ENCODE measurements at regions not wholly inside any gene's neighbourhood (a gene's known extent, or its start where the extent isn't known, plus 50 kb on each side); places are given as distances from the start of the nearest gene placed in this dataset.

GRCh38 chr6:43922426-43923375 is 152.7 kb downstream of the VEGFA start:
- CTCF ChIA-PET, result no interaction called here
- Histone ChIP-seq H3K4me2 (ENCODE audit: insufficient read depth, low read length) (no peak overlapping the region), H2AFZ (ENCODE audit: low read depth, low read length) (no peak overlapping the region), H3K9me3 (replicated peaks; ENCODE audit: control insufficient read depth, insufficient read depth, low read length) (no peaks in the 10 kb centered on the region), H3K4me1 (ENCODE audit: control insufficient read depth, extremely low read depth, insufficient read depth, low read length) (peaks cover 2% of the 10 kb centered on the region), H3K9ac (replicated peaks; ENCODE audit: extremely low read depth, insufficient read depth, low read length) (no peak overlapping the region), H3K36me3 (ENCODE audit: control insufficient read depth in 2 of 2, extremely low read depth in 1 of 2, insufficient read depth in 2 of 2, low read length in 2 of 2) (no peaks in the 10 kb centered on the region), H3K27ac (ENCODE audit: insufficient read depth, low read depth, low read length) (no peak overlapping the region), H3K79me2 (ENCODE audit: control insufficient read depth, insufficient read depth, low read length) (no peaks in the 10 kb centered on the region), H4K20me1 (replicated peaks; ENCODE audit: control insufficient read depth, extremely low read depth, insufficient read depth, low read length) (no peaks in the 10 kb centered on the region), H3K27me3 (ENCODE audit: control insufficient read depth in 2 of 2, insufficient read depth in 2 of 2, low read length in 2 of 2) (no peaks in the 10 kb centered on the region), H3K4me3 (replicated peaks in 1 of 3; ENCODE audit: insufficient read depth in 1 of 3, low read depth in 1 of 3, low read length in 3 of 3) (no peak overlapping the region), H3K9me1 (replicated peaks; ENCODE audit: control insufficient read depth, extremely low read depth, insufficient read depth, low read length) (no peaks in the 10 kb centered on the region)
- intact Hi-C loops (cut with micrococcal nuclease) (no loop called here), dilution Hi-C loops (cut with MboI; ENCODE audit: extremely low pct_ligation_motif_present, low sequenced_read_pairs) (no loop called here)
- POLR2A ChIA-PET, result no interaction called here
- TF ChIP-seq FOS (IDR thresholded peaks at IDR 0.05; ENCODE audit: borderline replicate concordance, insufficient read depth, low read length) (no peak), EZH2 (IDR thresholded peaks at IDR 0.05; ENCODE audit: borderline replicate concordance, low read depth, low read length, severe bottlenecking) (no peak), POLR2AphosphoS5 (IDR thresholded peaks at IDR 0.05; ENCODE audit: insufficient read depth, low read depth, low read length) (no peak), CTCF (IDR thresholded peaks at IDR 0.05; ENCODE audit: extremely low read depth in 1 of 2, insufficient read depth in 1 of 2, low read depth in 1 of 2, low read length in 2 of 2) (no peak), JUN (IDR thresholded peaks at IDR 0.05; ENCODE audit: borderline replicate concordance, insufficient read depth, insufficient read length, low read depth) (no peak), POLR2A (IDR thresholded peaks at IDR 0.05; ENCODE audit: low read depth, low read length) (no peak), GATA2 (IDR thresholded peaks at IDR 0.05; ENCODE audit: insufficient read depth, insufficient read length, low read depth, low read length) (no peak), MYC (IDR thresholded peaks at IDR 0.05; ENCODE audit: low read depth, low read length) (no peak)
- TF ChIP-seq, protein P1, sequence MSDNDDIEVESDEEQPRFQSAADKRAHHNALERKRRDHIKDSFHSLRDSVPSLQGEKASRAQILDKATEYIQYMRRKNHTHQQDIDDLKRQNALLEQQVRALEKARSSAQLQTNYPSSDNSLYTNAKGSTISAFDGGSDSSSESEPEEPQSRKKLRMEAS (IDR thresholded peaks at IDR 0.05; ENCODE audit: insufficient read depth, insufficient read length), result no peak
- no peak for DNase-seq (ENCODE audit: low read depth, low spot score)
- no peak for FAIRE-seq
- no TSS peak for BruUV-seq (replicated peaks)

Data from endothelial cell of umbilical vein (primary cell).